ENCODE measurements at regions not wholly inside any gene's neighbourhood (a gene's known extent, or its start where the extent isn't known, plus 50 kb on each side); places are given as distances from the start of the nearest gene placed in this dataset.
"Not testable (repeated sequence)": the region's sequence is repeated elsewhere in the genome, so short reads cannot be mapped to it uniquely, and the experiment has no call there.

DNA sequence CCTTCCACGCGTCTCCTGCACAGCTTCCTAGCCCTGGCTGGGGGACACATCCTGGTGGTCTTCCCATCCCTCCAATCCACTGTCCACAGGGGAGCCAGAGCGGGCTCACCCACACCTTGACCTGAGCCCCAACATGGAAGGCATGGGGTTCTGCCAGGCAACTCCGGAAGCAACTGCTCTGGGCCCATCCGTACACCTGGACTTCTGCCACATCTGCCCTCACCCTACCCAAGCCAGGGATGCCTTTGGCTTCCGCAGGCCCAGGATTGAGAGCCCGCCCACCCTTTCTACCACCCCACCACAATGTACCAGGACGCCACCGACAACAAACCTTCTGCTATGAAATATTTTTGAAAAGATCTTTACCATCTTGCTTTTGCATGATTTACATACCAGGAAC lies 89.8 kb downstream of the KCNJ18 start:
- not testable (repeated sequence) for TF ChIP-seq POLR2A (IDR thresholded peaks at IDR 0.05; ENCODE audit: low read depth, low read length); RAD21 (IDR thresholded peaks at IDR 0.05; ENCODE audit: low read length); CEBPB (IDR thresholded peaks at IDR 0.05; ENCODE audit: low read depth, low read length)
- TF ChIP-seq, protein P1, sequence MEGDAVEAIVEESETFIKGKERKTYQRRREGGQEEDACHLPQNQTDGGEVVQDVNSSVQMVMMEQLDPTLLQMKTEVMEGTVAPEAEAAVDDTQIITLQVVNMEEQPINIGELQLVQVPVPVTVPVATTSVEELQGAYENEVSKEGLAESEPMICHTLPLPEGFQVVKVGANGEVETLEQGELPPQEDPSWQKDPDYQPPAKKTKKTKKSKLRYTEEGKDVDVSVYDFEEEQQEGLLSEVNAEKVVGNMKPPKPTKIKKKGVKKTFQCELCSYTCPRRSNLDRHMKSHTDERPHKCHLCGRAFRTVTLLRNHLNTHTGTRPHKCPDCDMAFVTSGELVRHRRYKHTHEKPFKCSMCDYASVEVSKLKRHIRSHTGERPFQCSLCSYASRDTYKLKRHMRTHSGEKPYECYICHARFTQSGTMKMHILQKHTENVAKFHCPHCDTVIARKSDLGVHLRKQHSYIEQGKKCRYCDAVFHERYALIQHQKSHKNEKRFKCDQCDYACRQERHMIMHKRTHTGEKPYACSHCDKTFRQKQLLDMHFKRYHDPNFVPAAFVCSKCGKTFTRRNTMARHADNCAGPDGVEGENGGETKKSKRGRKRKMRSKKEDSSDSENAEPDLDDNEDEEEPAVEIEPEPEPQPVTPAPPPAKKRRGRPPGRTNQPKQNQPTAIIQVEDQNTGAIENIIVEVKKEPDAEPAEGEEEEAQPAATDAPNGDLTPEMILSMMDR (conservative IDR thresholded peaks at IDR 0.05; ENCODE audit: low read depth, low read length) = not testable (repeated sequence)
- TF ChIP-seq, protein P2, sequence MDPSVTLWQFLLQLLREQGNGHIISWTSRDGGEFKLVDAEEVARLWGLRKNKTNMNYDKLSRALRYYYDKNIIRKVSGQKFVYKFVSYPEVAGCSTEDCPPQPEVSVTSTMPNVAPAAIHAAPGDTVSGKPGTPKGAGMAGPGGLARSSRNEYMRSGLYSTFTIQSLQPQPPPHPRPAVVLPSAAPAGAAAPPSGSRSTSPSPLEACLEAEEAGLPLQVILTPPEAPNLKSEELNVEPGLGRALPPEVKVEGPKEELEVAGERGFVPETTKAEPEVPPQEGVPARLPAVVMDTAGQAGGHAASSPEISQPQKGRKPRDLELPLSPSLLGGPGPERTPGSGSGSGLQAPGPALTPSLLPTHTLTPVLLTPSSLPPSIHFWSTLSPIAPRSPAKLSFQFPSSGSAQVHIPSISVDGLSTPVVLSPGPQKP (IDR thresholded peaks at IDR 0.05; ENCODE audit: borderline replicate concordance, low read depth, low read length) = not testable (repeated sequence)

Data from IMR-90 (cell line).